Stomach (tissue), 4 donors: ENCODE measurements at regions not wholly inside any gene's neighbourhood (a gene's known extent, or its start where the extent isn't known, plus 50 kb on each side); places are given as distances from the start of the nearest gene placed in this dataset.

Experiments
- POLR2A ChIP-seq, 4 donors: fragments of 450-650 bp; IDR thresholded peaks; one replicate each; pipeline ENCODE4 v1.6.1; 2016; ENCODE audit warnings: antibody characterized with exemption in 4 of 4, control low read depth in 2 of 4, mild to moderate bottlenecking in 1 of 4, moderate library complexity in 1 of 4
- POLR2AphosphoS5 ChIP-seq, 3 donors: sonication (generic); formaldehyde crosslinking; IDR thresholded peaks; one replicate each; pipeline ENCODE4 v1.6.1; 2016; ENCODE audit warnings: antibody characterized with exemption in 3 of 3
- TF ChIP-seq, protein P1 (sequence below), 7 experiments: fragments of 450-650 bp in 4 of 7; fragments of 200-600 bp in 3 of 7; sonication (generic) in 3 of 7; IDR thresholded peaks; one replicate each; pipeline ENCODE4 v1.5.1; 2016 to 2019; ENCODE audit warnings: antibody characterized with exemption in 7 of 7, control low read depth in 2 of 7, mild to moderate bottlenecking in 1 of 7

DNA sequence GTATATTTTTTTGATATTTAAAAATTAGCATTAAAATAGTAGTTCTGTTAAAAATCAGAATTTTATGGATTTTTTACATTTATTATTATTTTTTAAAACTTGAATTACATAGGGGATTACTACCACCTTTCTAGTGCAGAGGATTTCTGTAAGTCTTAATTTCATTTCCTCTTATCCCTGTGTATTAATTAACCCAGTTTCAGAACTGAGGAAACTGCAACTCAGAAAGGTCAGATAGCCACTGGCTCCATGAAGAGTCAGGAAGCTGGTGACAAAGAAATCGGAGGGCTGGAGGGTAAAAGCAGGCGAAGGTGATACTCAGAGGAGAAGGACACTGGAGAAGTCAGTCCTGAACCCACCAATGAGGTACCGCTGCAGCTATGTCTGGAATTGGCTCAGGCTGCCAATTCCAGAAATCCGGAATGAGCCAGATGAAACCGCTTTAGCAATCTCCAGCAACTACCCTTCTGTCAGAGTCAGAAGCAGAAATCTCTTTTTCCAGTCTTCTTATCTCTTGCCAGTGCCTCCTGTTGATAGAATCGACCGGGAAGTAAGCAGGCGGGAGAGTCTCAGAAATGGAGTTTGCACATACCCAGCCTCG lies 308.5 kb downstream of the SV2B start:
- TF ChIP-seq POLR2AphosphoS5 (IDR thresholded peaks at IDR 0.05) (peak in 1 of 3 donors; percentile 4), POLR2A (IDR thresholded peaks at IDR 0.05) (no peak)
- TF ChIP-seq, protein P1, sequence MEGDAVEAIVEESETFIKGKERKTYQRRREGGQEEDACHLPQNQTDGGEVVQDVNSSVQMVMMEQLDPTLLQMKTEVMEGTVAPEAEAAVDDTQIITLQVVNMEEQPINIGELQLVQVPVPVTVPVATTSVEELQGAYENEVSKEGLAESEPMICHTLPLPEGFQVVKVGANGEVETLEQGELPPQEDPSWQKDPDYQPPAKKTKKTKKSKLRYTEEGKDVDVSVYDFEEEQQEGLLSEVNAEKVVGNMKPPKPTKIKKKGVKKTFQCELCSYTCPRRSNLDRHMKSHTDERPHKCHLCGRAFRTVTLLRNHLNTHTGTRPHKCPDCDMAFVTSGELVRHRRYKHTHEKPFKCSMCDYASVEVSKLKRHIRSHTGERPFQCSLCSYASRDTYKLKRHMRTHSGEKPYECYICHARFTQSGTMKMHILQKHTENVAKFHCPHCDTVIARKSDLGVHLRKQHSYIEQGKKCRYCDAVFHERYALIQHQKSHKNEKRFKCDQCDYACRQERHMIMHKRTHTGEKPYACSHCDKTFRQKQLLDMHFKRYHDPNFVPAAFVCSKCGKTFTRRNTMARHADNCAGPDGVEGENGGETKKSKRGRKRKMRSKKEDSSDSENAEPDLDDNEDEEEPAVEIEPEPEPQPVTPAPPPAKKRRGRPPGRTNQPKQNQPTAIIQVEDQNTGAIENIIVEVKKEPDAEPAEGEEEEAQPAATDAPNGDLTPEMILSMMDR (IDR thresholded peaks at IDR 0.05) = no peak
